ENCODE measurements at regions not wholly inside any gene's neighbourhood (a gene's known extent, or its start where the extent isn't known, plus 50 kb on each side); places are given as distances from the start of the nearest gene placed in this dataset.
"Not testable (repeated sequence)": the region's sequence is repeated elsewhere in the genome, so short reads cannot be mapped to it uniquely, and the experiment has no call there.

GRCh38 chrX:144127570-144128169, 243.8 kb downstream of the UBE2NL start:
- H3K4me3 ChIP-seq (ENCODE audit: low read length); H3K9me3 ChIP-seq (ENCODE audit: low read length); H3K9ac ChIP-seq (ENCODE audit: low read length); H2AFZ ChIP-seq (ENCODE audit: low read depth, low read length); H4K20me1 ChIP-seq (ENCODE audit: insufficient read depth); H3K27ac ChIP-seq (ENCODE audit: low read length); H3K9me2 ChIP-seq (ENCODE audit: insufficient read depth, low read length); H3K4me2 ChIP-seq (ENCODE audit: low read length); H3K79me2 ChIP-seq (replicated peaks; ENCODE audit: insufficient read depth, low read length); H3K36me3 ChIP-seq (ENCODE audit: insufficient read depth, low read length); H3K27me3 ChIP-seq (ENCODE audit: insufficient read depth, low read depth, low read length); H3F3A ChIP-seq (ENCODE audit: insufficient read depth, low read length, poor library complexity, severe bottlenecking): not testable (repeated sequence)

GRCh38 chrX:144129511-144129910, 245.6 kb downstream of the UBE2NL start:
- not testable (repeated sequence) for H3F3A ChIP-seq (ENCODE audit: insufficient read depth, low read length, poor library complexity, severe bottlenecking); H3K27ac ChIP-seq (ENCODE audit: low read length); H3K4me2 ChIP-seq (ENCODE audit: low read length); H3K27me3 ChIP-seq (ENCODE audit: insufficient read depth, low read depth, low read length); H3K36me3 ChIP-seq (ENCODE audit: insufficient read depth, low read length); H4K20me1 ChIP-seq (ENCODE audit: insufficient read depth); H3K79me2 ChIP-seq (replicated peaks; ENCODE audit: insufficient read depth, low read length); H3K9me2 ChIP-seq (ENCODE audit: insufficient read depth, low read length); H2AFZ ChIP-seq (ENCODE audit: low read depth, low read length); H3K9ac ChIP-seq (ENCODE audit: low read length); H3K9me3 ChIP-seq (ENCODE audit: low read length); H3K4me3 ChIP-seq (ENCODE audit: low read length)

GRCh38 chrX:144130507-144130906, 246.6 kb downstream of the UBE2NL start:
- H3F3A ChIP-seq (ENCODE audit: insufficient read depth, low read length, poor library complexity, severe bottlenecking); H3K79me2 ChIP-seq (replicated peaks; ENCODE audit: insufficient read depth, low read length); H3K36me3 ChIP-seq (ENCODE audit: insufficient read depth, low read length); H3K4me2 ChIP-seq (ENCODE audit: low read length); H3K9ac ChIP-seq (ENCODE audit: low read length); H3K4me3 ChIP-seq (ENCODE audit: low read length); H3K27ac ChIP-seq (ENCODE audit: low read length); H3K27me3 ChIP-seq (ENCODE audit: insufficient read depth, low read depth, low read length); H2AFZ ChIP-seq (ENCODE audit: low read depth, low read length); H4K20me1 ChIP-seq (ENCODE audit: insufficient read depth); H3K9me2 ChIP-seq (ENCODE audit: insufficient read depth, low read length); H3K9me3 ChIP-seq (ENCODE audit: low read length): not testable (repeated sequence)

- not testable (repeated sequence) for H3K79me2 ChIP-seq (replicated peaks; ENCODE audit: insufficient read depth, low read length); H3K9me2 ChIP-seq (ENCODE audit: insufficient read depth, low read length); H4K20me1 ChIP-seq (ENCODE audit: insufficient read depth); H3K4me2 ChIP-seq (ENCODE audit: low read length); H3F3A ChIP-seq (ENCODE audit: insufficient read depth, low read length, poor library complexity, severe bottlenecking); H3K9ac ChIP-seq (ENCODE audit: low read length); H2AFZ ChIP-seq (ENCODE audit: low read depth, low read length); H3K9me3 ChIP-seq (ENCODE audit: low read length); H3K27me3 ChIP-seq (ENCODE audit: insufficient read depth, low read depth, low read length); H3K4me3 ChIP-seq (ENCODE audit: low read length); H3K27ac ChIP-seq (ENCODE audit: low read length); H3K36me3 ChIP-seq (ENCODE audit: insufficient read depth, low read length)
Measured at GRCh38 chrX:144131080-144131479, 247.2 kb downstream of the UBE2NL start.

GRCh38 chrX:144134448-144135119, 250.7 kb downstream of the UBE2NL start:
- H3K9ac ChIP-seq (ENCODE audit: low read length); H3K4me3 ChIP-seq (ENCODE audit: low read length); H3F3A ChIP-seq (ENCODE audit: insufficient read depth, low read length, poor library complexity, severe bottlenecking); H3K4me2 ChIP-seq (ENCODE audit: low read length); H3K36me3 ChIP-seq (ENCODE audit: insufficient read depth, low read length); H3K27me3 ChIP-seq (ENCODE audit: insufficient read depth, low read depth, low read length); H3K79me2 ChIP-seq (replicated peaks; ENCODE audit: insufficient read depth, low read length); H3K9me3 ChIP-seq (ENCODE audit: low read length); H2AFZ ChIP-seq (ENCODE audit: low read depth, low read length); H4K20me1 ChIP-seq (ENCODE audit: insufficient read depth); H3K9me2 ChIP-seq (ENCODE audit: insufficient read depth, low read length); H3K27ac ChIP-seq (ENCODE audit: low read length): not testable (repeated sequence)

- not testable (repeated sequence) for H3K36me3 ChIP-seq (ENCODE audit: insufficient read depth, low read length); H3K9ac ChIP-seq (ENCODE audit: low read length); H3K79me2 ChIP-seq (replicated peaks; ENCODE audit: insufficient read depth, low read length); H3K9me3 ChIP-seq (ENCODE audit: low read length); H3F3A ChIP-seq (ENCODE audit: insufficient read depth, low read length, poor library complexity, severe bottlenecking); H2AFZ ChIP-seq (ENCODE audit: low read depth, low read length); H3K27me3 ChIP-seq (ENCODE audit: insufficient read depth, low read depth, low read length); H3K4me2 ChIP-seq (ENCODE audit: low read length); H3K9me2 ChIP-seq (ENCODE audit: insufficient read depth, low read length); H4K20me1 ChIP-seq (ENCODE audit: insufficient read depth); H3K27ac ChIP-seq (ENCODE audit: low read length); H3K4me3 ChIP-seq (ENCODE audit: low read length)
Measured at GRCh38 chrX:144154474-144154873, 270.6 kb downstream of the UBE2NL start.

- H3K9me3 ChIP-seq (ENCODE audit: low read length); H4K20me1 ChIP-seq (ENCODE audit: insufficient read depth); H3F3A ChIP-seq (ENCODE audit: insufficient read depth, low read length, poor library complexity, severe bottlenecking): not testable (repeated sequence)
Measured at GRCh38 chrX:144185197-144185596, 301.3 kb downstream of the UBE2NL start.

GRCh38 chrX:144188489-144188888, 304.6 kb downstream of the UBE2NL start:
- not testable (repeated sequence) for H3K9me3 ChIP-seq (ENCODE audit: low read length); H3K27ac ChIP-seq (ENCODE audit: low read length); H3K27me3 ChIP-seq (ENCODE audit: insufficient read depth, low read depth, low read length); H3K4me2 ChIP-seq (ENCODE audit: low read length); H3K4me3 ChIP-seq (ENCODE audit: low read length); H3K9me2 ChIP-seq (ENCODE audit: insufficient read depth, low read length); H3K9ac ChIP-seq (ENCODE audit: low read length); H3K36me3 ChIP-seq (ENCODE audit: insufficient read depth, low read length); H3K79me2 ChIP-seq (replicated peaks; ENCODE audit: insufficient read depth, low read length); H2AFZ ChIP-seq (ENCODE audit: low read depth, low read length); H3F3A ChIP-seq (ENCODE audit: insufficient read depth, low read length, poor library complexity, severe bottlenecking); H4K20me1 ChIP-seq (ENCODE audit: insufficient read depth)

More at GRCh38 chrX:144185197-144185596, 301.3 kb downstream of the UBE2NL start:
- H3K36me3 ChIP-seq (ENCODE audit: insufficient read depth, low read length); H3K9me2 ChIP-seq (ENCODE audit: insufficient read depth, low read length); H3K9ac ChIP-seq (ENCODE audit: low read length); H3K4me3 ChIP-seq (ENCODE audit: low read length); H3K27ac ChIP-seq (ENCODE audit: low read length); H3K79me2 ChIP-seq (replicated peaks; ENCODE audit: insufficient read depth, low read length); H3K4me2 ChIP-seq (ENCODE audit: low read length); H3K27me3 ChIP-seq (ENCODE audit: insufficient read depth, low read depth, low read length); H2AFZ ChIP-seq (ENCODE audit: low read depth, low read length): not testable (repeated sequence)

Data from neural cell (in vitro differentiated cells).